Neural cell (in vitro differentiated cells): ENCODE measurements at regions not wholly inside any gene's neighbourhood (a gene's known extent, or its start where the extent isn't known, plus 50 kb on each side); places are given as distances from the start of the nearest gene placed in this dataset.

Experiments used
- EP300 ChIP-seq: fragments of 450-650 bp; conservative IDR thresholded peaks from 2 replicates; pipeline ENCODE4 v1.6.1; 2014; ENCODE audit warnings: antibody characterized with exemption, mild to moderate bottlenecking, moderate library complexity; ENCODE audit not compliant: poor library complexity, severe bottlenecking
- MXI1 ChIP-seq: fragments of 450-650 bp; conservative IDR thresholded peaks from 2 replicates; pipeline ENCODE4 v1.6.1; 2014; ENCODE audit warnings: antibody characterized with exemption, mild to moderate bottlenecking; ENCODE audit not compliant: poor library complexity, severe bottlenecking
- POLR2AphosphoS5 ChIP-seq: IDR thresholded peaks from 2 replicates; pipeline ENCODE4 v1.6.1; 2012
- SMC3 ChIP-seq: fragments of 450-650 bp; conservative IDR thresholded peaks from 2 replicates; pipeline ENCODE4 v1.6.1; 2014; ENCODE audit warnings: antibody characterized with exemption, mild to moderate bottlenecking, moderate library complexity; ENCODE audit not compliant: poor library complexity
- TAF1 ChIP-seq: IDR thresholded peaks from 2 replicates; pipeline ENCODE4 v1.6.1; 2012; ENCODE audit warnings: low read depth
- TF ChIP-seq, protein P1 (sequence below): fragments of 450-650 bp; IDR thresholded peaks from 2 replicates; pipeline ENCODE4 v1.5.1; 2014; ENCODE audit warnings: antibody characterized with exemption, mild to moderate bottlenecking, moderate library complexity; ENCODE audit not compliant: poor library complexity, severe bottlenecking

DNA sequence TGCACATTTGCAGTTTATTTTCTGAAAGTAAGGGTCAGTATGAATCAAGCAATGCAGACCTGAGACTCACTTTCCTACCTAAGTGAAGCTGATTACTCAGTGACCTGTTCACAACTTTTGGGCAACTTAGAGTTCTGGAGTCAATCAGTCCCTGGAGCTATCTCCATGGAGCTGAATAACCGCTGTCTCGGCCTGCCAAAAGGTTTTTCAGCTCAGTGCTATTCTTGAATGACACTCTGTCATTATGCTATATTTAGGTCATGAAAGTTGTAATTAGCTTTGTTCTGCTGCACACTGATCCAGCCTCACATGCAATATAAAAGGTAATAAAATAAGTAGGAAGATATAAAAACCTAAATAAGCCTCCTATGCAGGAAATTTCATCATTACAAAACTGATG lies 356.0 kb downstream of the BMP2 start:
- TF ChIP-seq, protein P1, sequence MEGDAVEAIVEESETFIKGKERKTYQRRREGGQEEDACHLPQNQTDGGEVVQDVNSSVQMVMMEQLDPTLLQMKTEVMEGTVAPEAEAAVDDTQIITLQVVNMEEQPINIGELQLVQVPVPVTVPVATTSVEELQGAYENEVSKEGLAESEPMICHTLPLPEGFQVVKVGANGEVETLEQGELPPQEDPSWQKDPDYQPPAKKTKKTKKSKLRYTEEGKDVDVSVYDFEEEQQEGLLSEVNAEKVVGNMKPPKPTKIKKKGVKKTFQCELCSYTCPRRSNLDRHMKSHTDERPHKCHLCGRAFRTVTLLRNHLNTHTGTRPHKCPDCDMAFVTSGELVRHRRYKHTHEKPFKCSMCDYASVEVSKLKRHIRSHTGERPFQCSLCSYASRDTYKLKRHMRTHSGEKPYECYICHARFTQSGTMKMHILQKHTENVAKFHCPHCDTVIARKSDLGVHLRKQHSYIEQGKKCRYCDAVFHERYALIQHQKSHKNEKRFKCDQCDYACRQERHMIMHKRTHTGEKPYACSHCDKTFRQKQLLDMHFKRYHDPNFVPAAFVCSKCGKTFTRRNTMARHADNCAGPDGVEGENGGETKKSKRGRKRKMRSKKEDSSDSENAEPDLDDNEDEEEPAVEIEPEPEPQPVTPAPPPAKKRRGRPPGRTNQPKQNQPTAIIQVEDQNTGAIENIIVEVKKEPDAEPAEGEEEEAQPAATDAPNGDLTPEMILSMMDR = no peak
- TF ChIP-seq POLR2AphosphoS5 (no peak), EP300 (no peak), SMC3 (no peak), TAF1 (no peak), MXI1 (no peak)
